ENCODE measurements at regions not wholly inside any gene's neighbourhood (a gene's known extent, or its start where the extent isn't known, plus 50 kb on each side); places are given as distances from the start of the nearest gene placed in this dataset.

- POLR2A ChIA-PET: no interaction called here
- peaks cover 11% of the 10 kb centered on the region for H3K9me3 Mint-ChIP-seq
- H3K36me3 Mint-ChIP-seq: 0 out of 2 replicates have a peak, but pooled peaks cover 2% of the 10 kb centered on the region
- DNase-seq (ENCODE audit: low spot score): no peak
- no peak overlapping the region for H3K4me3 Mint-ChIP-seq
- CTCF ChIA-PET: no interaction called here
- TF ChIP-seq ATF1 (CRISPR knock-in tag; IDR thresholded peaks at IDR 0.05): no peak
- no peak for TF ChIP-seq USF1 (CRISPR knock-in tag; IDR thresholded peaks at IDR 0.05)
- TF ChIP-seq FOXP4 (CRISPR knock-in tag; IDR thresholded peaks at IDR 0.05): no peak
- no peak for TF ChIP-seq KAT7 (CRISPR knock-in tag; IDR thresholded peaks at IDR 0.05; ENCODE audit: borderline replicate concordance)
- TF ChIP-seq PRRX2 (CRISPR knock-in tag; IDR thresholded peaks at IDR 0.05): no peak
- TF ChIP-seq IRF2 (CRISPR knock-in tag; IDR thresholded peaks at IDR 0.05; ENCODE audit: borderline replicate concordance, low read depth): no peak
- no peak for TF ChIP-seq TP53 (CRISPR knock-in tag; IDR thresholded peaks at IDR 0.05)
- TF ChIP-seq STAT6 (CRISPR knock-in tag; conservative IDR thresholded peaks at IDR 0.05; ENCODE audit: low read depth): no peak
- no peak for TF ChIP-seq RORB (CRISPR knock-in tag; IDR thresholded peaks at IDR 0.05)
- TF ChIP-seq JAZF1 (CRISPR knock-in tag; IDR thresholded peaks at IDR 0.05): no peak
- TF ChIP-seq ZMAT4 (CRISPR knock-in tag; IDR thresholded peaks at IDR 0.05): no peak
- TF ChIP-seq, protein P1, sequence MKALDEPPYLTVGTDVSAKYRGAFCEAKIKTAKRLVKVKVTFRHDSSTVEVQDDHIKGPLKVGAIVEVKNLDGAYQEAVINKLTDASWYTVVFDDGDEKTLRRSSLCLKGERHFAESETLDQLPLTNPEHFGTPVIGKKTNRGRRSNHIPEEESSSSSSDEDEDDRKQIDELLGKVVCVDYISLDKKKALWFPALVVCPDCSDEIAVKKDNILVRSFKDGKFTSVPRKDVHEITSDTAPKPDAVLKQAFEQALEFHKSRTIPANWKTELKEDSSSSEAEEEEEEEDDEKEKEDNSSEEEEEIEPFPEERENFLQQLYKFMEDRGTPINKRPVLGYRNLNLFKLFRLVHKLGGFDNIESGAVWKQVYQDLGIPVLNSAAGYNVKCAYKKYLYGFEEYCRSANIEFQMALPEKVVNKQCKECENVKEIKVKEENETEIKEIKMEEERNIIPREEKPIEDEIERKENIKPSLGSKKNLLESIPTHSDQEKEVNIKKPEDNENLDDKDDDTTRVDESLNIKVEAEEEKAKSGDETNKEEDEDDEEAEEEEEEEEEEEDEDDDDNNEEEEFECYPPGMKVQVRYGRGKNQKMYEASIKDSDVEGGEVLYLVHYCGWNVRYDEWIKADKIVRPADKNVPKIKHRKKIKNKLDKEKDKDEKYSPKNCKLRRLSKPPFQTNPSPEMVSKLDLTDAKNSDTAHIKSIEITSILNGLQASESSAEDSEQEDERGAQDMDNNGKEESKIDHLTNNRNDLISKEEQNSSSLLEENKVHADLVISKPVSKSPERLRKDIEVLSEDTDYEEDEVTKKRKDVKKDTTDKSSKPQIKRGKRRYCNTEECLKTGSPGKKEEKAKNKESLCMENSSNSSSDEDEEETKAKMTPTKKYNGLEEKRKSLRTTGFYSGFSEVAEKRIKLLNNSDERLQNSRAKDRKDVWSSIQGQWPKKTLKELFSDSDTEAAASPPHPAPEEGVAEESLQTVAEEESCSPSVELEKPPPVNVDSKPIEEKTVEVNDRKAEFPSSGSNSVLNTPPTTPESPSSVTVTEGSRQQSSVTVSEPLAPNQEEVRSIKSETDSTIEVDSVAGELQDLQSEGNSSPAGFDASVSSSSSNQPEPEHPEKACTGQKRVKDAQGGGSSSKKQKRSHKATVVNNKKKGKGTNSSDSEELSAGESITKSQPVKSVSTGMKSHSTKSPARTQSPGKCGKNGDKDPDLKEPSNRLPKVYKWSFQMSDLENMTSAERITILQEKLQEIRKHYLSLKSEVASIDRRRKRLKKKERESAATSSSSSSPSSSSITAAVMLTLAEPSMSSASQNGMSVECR (CRISPR knock-in tag; IDR thresholded peaks at IDR 0.05; ENCODE audit: borderline replicate concordance): no peak
- no peak for TF ChIP-seq ZNF219 (CRISPR knock-in tag; IDR thresholded peaks at IDR 0.05; ENCODE audit: borderline replicate concordance)
- no peak for TF ChIP-seq CREB1 (CRISPR knock-in tag; IDR thresholded peaks at IDR 0.05)
- peaks cover 22% of the 10 kb centered on the region for H3K4me1 Mint-ChIP-seq
- no peak overlapping the region for H3K27ac Mint-ChIP-seq
- no peaks in the 10 kb centered on the region for H3K27me3 Mint-ChIP-seq (ENCODE audit: low read depth)
- ATAC-seq: no peak; the same call in 1 of the 2 replicates
Observed at GRCh38 chr12:61546296-61546695, 713.9 kb upstream of the USP15 start.

DNA sequence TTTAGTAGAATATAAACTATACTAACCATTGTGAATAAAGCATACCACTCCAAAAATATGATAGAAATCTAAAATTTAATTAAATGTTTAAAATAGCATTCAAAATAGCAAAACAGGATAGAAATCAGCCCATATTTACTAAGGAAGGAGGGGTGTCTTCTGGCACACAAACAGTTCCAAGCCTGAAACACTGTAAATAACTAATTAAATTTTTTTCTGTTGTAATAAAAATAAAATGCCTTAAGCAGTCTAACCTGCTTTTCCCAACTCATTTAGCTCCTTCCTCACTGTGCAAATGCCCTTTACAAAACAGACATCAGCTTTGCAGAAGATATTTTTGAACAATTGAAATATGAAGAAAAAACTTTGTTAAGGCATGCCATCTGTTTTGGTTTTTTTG lies 707.1 kb upstream of the USP15 start:
- no peak for DNase-seq (ENCODE audit: low spot score)
- TF ChIP-seq, protein P2, sequence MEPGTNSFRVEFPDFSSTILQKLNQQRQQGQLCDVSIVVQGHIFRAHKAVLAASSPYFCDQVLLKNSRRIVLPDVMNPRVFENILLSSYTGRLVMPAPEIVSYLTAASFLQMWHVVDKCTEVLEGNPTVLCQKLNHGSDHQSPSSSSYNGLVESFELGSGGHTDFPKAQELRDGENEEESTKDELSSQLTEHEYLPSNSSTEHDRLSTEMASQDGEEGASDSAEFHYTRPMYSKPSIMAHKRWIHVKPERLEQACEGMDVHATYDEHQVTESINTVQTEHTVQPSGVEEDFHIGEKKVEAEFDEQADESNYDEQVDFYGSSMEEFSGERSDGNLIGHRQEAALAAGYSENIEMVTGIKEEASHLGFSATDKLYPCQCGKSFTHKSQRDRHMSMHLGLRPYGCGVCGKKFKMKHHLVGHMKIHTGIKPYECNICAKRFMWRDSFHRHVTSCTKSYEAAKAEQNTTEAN (CRISPR knock-in tag; IDR thresholded peaks at IDR 0.05): no peak
- TF ChIP-seq ETV6 (CRISPR knock-in tag; IDR thresholded peaks at IDR 0.05) (no peak), GABPB1 (CRISPR knock-in tag; IDR thresholded peaks at IDR 0.05) (no peak), ATF1 (CRISPR knock-in tag; IDR thresholded peaks at IDR 0.05) (no peak), STAT6 (CRISPR knock-in tag; conservative IDR thresholded peaks at IDR 0.05; ENCODE audit: low read depth) (no peak), NR3C1 (CRISPR knock-in tag; conservative IDR thresholded peaks at IDR 0.05; ENCODE audit: low read depth) (no peak)
- TF ChIP-seq, protein P3, sequence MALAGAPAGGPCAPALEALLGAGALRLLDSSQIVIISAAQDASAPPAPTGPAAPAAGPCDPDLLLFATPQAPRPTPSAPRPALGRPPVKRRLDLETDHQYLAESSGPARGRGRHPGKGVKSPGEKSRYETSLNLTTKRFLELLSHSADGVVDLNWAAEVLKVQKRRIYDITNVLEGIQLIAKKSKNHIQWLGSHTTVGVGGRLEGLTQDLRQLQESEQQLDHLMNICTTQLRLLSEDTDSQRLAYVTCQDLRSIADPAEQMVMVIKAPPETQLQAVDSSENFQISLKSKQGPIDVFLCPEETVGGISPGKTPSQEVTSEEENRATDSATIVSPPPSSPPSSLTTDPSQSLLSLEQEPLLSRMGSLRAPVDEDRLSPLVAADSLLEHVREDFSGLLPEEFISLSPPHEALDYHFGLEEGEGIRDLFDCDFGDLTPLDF (CRISPR knock-in tag; IDR thresholded peaks at IDR 0.05): no peak
- TF ChIP-seq, protein P4, sequence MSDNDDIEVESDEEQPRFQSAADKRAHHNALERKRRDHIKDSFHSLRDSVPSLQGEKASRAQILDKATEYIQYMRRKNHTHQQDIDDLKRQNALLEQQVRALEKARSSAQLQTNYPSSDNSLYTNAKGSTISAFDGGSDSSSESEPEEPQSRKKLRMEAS (CRISPR knock-in tag; IDR thresholded peaks at IDR 0.05): no peak

More for the DNA sequence above, 707.1 kb upstream of the USP15 start:
- Mint-ChIP-seq H3K36me3 (peaks cover 4% of the 10 kb centered on the region; the same call in 1 of the 2 replicates), H3K4me3 (no peak overlapping the region), H3K27ac (no peak overlapping the region), H3K9me3 (peaks cover 11% of the 10 kb centered on the region), H3K4me1 (peaks cover 11% of the 10 kb centered on the region), H3K27me3 (ENCODE audit: low read depth) (no peaks in the 10 kb centered on the region)
- POLR2A ChIA-PET: no interaction called here
- CTCF ChIA-PET: no interaction called here
- no peak for ATAC-seq
